GM12873 (cell line): ENCODE measurements at regions not wholly inside any gene's neighbourhood (a gene's known extent, or its start where the extent isn't known, plus 50 kb on each side); places are given as distances from the start of the nearest gene placed in this dataset.

Source experiments
- TF ChIP-seq, protein P1 (sequence below): IDR thresholded peaks from 2 replicates; pipeline ENCODE4 v1.5.1; 2012; ENCODE audit warnings: low read depth, mild to moderate bottlenecking, moderate library complexity, low read length, control low read depth; ENCODE audit not compliant: insufficient read depth; ENCODE audit errors: missing control alignments

DNA sequence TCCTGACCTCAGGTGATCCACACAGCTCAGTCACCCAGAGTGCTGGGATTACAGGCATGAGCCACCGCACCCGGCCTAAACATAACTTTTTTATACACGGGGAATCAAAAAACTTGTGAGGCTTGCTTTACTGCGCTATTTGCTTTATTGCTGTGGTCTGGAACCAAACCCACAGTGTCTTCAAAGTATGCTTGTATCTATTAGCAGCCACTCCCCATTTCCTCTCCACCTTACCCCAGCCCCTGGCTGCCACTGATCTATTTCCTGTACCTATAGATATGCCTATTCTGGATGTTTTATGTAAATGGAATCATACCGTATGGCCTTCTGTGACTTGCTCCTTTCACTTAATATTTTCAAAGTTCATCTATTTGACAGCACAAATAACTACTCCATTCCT lies 233.4 kb downstream of the BMP4 start:
- TF ChIP-seq, protein P1, sequence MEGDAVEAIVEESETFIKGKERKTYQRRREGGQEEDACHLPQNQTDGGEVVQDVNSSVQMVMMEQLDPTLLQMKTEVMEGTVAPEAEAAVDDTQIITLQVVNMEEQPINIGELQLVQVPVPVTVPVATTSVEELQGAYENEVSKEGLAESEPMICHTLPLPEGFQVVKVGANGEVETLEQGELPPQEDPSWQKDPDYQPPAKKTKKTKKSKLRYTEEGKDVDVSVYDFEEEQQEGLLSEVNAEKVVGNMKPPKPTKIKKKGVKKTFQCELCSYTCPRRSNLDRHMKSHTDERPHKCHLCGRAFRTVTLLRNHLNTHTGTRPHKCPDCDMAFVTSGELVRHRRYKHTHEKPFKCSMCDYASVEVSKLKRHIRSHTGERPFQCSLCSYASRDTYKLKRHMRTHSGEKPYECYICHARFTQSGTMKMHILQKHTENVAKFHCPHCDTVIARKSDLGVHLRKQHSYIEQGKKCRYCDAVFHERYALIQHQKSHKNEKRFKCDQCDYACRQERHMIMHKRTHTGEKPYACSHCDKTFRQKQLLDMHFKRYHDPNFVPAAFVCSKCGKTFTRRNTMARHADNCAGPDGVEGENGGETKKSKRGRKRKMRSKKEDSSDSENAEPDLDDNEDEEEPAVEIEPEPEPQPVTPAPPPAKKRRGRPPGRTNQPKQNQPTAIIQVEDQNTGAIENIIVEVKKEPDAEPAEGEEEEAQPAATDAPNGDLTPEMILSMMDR, result no peak

DNA sequence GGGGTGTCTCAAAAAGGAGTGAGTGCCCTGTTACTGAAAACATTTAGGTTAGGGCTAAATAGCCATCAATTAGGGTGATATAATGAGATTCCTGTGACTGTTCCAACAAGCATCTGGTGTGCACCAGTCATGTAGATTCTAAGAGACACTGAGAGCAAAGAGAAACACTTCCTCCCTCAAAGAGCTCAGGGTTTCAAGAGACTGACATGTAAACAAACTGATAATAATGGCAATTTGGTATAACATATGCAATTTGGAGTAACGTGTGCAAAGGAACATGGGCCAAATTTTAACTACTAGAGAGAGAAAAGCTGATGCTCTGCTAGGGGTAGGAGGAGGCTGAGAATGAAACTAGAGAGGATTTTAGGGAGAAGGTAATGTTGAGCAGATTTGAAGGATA lies 237.1 kb downstream of the BMP4 start:
- TF ChIP-seq, protein P1, result no peak

DNA sequence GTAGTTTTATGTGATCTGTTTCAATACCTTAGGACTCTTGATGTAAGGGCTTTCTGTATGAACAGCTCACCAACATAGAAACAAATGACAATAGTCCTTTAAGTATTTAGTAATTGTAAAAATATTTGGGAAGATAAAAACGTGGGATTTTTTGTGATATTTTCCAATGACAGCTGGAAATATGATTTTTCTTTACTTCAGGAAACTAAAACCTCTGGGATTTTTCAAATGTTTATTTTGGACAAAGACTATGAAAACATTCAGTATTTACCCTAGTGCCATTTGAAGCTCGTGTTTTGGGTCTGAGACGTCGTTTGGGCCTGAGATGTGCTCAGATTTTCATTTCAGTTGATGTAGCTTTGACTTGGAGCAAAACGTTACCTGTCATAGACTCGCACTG lies 240.0 kb downstream of the BMP4 start:
- TF ChIP-seq, protein P1, result no peak

DNA sequence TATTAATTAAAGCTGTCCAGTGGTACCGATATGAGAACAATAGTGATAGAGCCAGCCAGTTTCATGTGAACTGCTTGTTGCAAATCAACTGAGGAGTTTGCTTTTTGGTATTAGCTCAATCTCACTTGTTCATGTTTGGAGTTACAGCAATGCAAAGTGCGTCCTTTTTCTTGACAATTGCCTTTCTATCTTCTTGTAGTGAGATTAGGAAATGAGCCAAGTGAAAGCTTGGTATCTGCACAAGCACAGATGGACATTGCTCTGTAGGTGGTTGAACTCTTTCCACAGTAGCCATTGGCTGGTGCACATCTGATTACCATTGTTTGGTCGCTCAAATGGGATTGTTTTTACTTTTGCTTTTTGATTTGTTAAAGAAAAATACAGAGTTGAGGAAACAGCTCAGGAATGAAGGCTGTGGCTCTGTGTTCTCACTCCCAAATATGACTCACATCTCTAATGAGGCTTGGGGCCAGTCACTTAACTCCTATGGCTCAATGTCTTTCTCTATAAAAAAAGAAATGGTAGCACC lies 241.4 kb downstream of the BMP4 start:
- TF ChIP-seq, protein P1, result no peak

DNA sequence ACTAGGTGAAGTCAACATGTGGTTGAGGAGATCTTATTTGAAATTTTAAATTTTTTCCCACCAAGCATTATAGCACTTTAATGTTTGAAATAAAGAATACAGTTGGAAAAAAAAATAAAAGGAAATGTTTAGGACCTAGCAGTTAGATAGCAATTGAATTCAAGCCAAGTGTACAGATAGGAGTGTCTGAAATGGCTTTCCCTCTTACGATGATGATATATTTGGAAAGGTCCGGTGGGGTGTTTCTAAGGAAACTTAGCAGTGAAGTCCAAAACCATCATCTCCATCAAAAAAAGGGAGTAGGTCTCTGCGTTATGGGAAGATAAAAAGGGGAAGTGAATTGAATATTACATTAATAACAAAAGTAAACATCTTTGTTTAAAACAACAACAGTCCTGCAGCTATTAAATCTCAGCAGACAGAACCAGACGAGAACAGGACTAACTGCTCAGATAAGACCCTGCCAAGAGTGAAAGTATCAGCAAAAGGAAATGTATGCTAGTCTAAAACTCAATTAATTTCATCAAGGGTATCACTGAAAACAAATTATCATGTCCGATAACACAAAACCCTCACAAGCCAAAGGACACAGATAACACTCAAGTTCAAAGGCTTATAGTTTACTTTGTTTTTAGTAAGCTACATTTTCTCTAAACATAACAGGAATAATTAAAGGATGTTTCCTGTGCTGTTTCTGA lies 242.0 kb downstream of the BMP4 start:
- TF ChIP-seq, protein P1, result no peak

DNA sequence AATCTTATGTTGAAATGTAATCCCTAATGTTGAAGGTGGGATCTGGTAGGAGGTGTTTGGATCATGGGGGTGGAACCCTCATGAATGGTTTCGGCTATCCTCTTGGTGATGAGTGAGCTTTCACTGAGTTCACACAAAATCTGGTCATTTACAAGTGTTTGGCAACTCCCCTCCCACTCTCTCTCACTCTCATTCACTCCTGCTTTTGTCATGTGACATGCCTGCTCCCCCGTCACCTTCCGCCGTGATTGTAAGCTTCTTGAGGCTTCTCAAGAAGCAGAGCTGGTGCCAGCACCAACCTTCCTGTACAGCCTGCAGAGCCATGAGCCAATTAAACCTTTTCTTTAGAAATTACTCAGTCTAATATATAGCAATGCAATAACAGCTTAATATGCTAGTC lies 245.4 kb downstream of the BMP4 start:
- TF ChIP-seq, protein P1, result no peak

DNA sequence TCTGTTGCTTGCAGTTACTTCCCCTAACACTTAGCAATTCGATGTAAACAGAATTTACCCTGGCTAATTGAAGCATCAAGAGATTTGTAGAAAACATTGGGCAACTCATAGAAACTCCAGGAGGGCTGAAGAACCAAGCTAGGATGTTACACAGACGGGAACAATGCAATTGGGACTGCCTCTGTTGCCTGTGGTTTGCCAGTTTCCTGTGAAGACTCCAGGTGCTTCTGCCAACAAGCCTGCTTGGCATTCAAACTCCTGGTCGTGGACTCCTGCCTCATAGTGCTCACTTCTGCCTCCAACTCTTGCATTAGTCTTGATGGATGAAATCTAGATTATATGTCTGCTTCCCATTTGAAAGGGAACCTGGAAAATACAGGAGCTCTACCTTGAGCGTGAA lies 246.0 kb downstream of the BMP4 start:
- TF ChIP-seq, protein P1, result no peak
